ENCODE measurements at regions not wholly inside any gene's neighbourhood (a gene's known extent, or its start where the extent isn't known, plus 50 kb on each side); places are given as distances from the start of the nearest gene placed in this dataset.
"Not testable (repeated sequence)": the region's sequence is repeated elsewhere in the genome, so short reads cannot be mapped to it uniquely, and the experiment has no call there.

DNA sequence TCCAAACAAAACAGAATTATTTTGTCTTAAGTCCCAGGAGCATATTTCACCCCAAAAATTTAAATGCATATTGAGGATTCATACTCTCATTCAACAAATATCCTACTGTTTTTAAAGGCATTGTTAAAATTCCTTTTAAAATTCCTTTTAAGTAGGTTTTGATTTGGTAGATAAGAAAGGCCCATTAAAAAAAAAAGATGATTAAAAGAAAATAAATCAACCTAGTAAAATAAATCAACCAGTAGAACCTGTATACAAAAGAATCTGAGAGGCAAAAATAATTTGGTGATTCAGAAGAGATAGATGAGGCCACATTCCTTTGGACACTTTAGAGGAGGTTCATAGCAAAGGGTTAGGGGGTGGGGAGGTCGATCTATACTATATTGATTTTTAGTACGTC is 585.3 kb upstream of the TLE4 start:
- Histone ChIP-seq H3K27me3 (no peaks in the 10 kb centered on the region), H3K27ac (no peak overlapping the region), H3K9me3 (no peaks in the 10 kb centered on the region), H3K4me1 (no peaks in the 10 kb centered on the region), H3K36me3 (ENCODE audit: low read depth, missing control alignments) (no peaks in the 10 kb centered on the region), H3K4me3 (no peak overlapping the region)
- 80 to 82% methylated on average over 2 of the region's 2 CpGs for WGBS, 2 donors
- TF ChIP-seq POLR2A (IDR thresholded peaks at IDR 0.05), result no peak
- TF ChIP-seq, protein P1, sequence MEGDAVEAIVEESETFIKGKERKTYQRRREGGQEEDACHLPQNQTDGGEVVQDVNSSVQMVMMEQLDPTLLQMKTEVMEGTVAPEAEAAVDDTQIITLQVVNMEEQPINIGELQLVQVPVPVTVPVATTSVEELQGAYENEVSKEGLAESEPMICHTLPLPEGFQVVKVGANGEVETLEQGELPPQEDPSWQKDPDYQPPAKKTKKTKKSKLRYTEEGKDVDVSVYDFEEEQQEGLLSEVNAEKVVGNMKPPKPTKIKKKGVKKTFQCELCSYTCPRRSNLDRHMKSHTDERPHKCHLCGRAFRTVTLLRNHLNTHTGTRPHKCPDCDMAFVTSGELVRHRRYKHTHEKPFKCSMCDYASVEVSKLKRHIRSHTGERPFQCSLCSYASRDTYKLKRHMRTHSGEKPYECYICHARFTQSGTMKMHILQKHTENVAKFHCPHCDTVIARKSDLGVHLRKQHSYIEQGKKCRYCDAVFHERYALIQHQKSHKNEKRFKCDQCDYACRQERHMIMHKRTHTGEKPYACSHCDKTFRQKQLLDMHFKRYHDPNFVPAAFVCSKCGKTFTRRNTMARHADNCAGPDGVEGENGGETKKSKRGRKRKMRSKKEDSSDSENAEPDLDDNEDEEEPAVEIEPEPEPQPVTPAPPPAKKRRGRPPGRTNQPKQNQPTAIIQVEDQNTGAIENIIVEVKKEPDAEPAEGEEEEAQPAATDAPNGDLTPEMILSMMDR (IDR thresholded peaks at IDR 0.05), result no peak
- intact Hi-C loops (cut with DNase I; ENCODE audit: low total_unique reads), result no loop called here
- no peak for DNase-seq

DNA sequence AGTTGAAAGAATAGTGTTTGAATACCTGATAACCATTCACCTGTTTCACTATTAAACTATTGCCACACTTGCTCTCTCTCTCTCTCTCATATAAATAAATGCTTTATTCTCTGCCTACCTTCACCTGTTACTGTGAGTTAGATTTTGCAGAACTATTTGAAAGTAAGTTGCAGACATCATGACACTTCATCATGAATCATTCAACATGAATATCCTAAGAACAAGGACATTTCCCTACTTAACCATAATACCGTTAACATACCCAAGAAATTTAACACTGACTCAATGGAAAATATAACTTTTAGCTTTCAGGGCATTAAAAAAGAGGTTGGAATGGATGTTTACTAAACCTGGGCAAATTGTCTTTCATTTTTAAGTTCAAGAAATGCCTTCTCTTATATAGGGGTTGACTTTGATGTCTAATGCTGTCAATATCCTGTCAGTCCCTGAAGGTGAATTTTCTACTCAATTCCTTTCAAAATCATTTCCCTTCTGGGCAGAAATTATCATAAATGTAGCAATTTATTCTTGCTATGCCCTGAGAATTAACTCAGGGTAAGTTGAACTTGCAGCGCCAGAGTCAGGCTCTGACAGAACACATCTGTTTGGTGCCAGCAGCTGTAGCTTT is 582.6 kb upstream of the TLE4 start:
- no peak for TF ChIP-seq POLR2A (IDR thresholded peaks at IDR 0.05)
- TF ChIP-seq, protein P1 (IDR thresholded peaks at IDR 0.05), result no peak
- intact Hi-C loops (cut with DNase I; ENCODE audit: low total_unique reads), result no loop called here
- WGBS, 2 donors, result 84 to 87% methylated on average over 2 of the region's 2 CpGs
- no peak for DNase-seq
- Histone ChIP-seq H3K36me3 (ENCODE audit: low read depth, missing control alignments) (no peaks in the 10 kb centered on the region), H3K4me3 (no peak overlapping the region), H3K9me3 (no peaks in the 10 kb centered on the region), H3K4me1 (no peaks in the 10 kb centered on the region), H3K27me3 (no peaks in the 10 kb centered on the region), H3K27ac (no peak overlapping the region)

DNA sequence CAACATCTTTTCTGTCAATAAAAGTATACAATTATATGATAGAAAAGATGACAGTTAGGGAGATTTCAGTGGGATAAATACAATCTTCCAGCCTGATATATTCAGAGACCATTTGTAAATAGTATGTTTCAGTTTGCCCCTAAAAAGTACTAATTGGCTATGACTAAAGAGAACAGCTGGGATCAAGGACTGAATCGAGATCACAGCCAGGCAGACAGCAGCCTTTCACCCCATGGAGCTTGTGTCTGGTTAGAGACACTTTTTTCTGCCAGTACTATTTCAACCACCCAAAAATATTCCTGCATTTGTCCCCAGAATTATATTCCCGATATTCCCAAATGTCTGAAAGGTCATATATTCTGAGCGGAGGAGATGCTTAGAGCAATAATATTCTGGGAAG is 577.3 kb upstream of the TLE4 start:
- H3K36me3 ChIP-seq (ENCODE audit: low read depth, missing control alignments), result no peaks in the 10 kb centered on the region
- intact Hi-C loops (cut with DNase I; ENCODE audit: low total_unique reads), result no loop called here
- no peaks in the 10 kb centered on the region for H3K4me1 ChIP-seq
- DNase-seq, result no peak
- TF ChIP-seq, protein P1 (IDR thresholded peaks at IDR 0.05), result no peak
- no peak for TF ChIP-seq POLR2A (IDR thresholded peaks at IDR 0.05)
- H3K27ac ChIP-seq, result no peak overlapping the region
- no peaks in the 10 kb centered on the region for H3K9me3 ChIP-seq
- H3K27me3 ChIP-seq, result no peaks in the 10 kb centered on the region
- no peak overlapping the region for H3K4me3 ChIP-seq
- WGBS, 2 donors, result 49 to 65% methylated on average over 3 of the region's 3 CpGs

DNA sequence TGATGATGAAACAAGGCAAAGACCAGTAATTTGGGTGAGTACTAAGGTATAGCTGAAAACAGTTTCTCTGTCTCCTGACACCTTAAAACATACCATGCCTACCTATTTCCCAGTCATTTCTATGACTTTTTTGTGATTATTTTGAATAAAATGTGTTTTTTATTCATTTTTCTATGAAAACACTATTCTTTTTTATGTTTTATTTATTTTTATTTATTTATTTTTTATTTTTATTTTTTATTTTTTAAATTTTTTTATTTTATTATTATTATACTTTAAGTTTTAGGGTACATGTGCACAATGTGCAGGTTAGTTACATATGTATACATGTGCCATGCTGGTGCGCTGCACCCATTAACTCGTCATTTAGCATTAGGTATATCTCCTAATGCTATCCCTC is 576.8 kb upstream of the TLE4 start:
- H3K27me3 ChIP-seq; H3K4me1 ChIP-seq; H3K36me3 ChIP-seq (ENCODE audit: low read depth, missing control alignments); DNase-seq; H3K4me3 ChIP-seq; H3K27ac ChIP-seq; H3K9me3 ChIP-seq; intact Hi-C loops (cut with DNase I; ENCODE audit: low total_unique reads): not testable (repeated sequence)
- WGBS, 2 donors, result 95 to 98% methylated on average over 2 of the region's 2 CpGs

DNA sequence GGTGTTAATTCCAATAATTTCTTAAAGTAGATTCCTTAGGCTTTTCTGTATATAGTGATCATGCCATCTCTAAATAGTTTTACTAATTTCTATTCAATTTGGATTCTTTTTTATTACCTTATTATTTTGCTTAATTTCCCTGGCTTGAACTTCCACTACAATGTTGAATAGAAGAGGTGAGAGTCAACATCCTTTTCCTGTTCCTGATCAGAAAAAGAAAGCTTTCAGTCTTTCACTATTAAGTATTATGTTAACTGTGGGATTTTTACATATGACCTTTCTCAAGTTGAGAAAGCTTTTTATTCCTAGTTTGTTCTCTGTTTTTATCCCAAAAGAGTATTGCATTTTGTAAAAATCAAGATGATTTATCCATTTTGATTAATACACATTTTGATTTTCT is 574.5 kb upstream of the TLE4 start:
- intact Hi-C loops (cut with DNase I; ENCODE audit: low total_unique reads), result no loop called here
- TF ChIP-seq POLR2A (IDR thresholded peaks at IDR 0.05), result no peak
- TF ChIP-seq, protein P1 (IDR thresholded peaks at IDR 0.05), result no peak
- no peaks in the 10 kb centered on the region for H3K4me1 ChIP-seq
- H3K27ac ChIP-seq, result no peak overlapping the region
- no peaks in the 10 kb centered on the region for H3K36me3 ChIP-seq (ENCODE audit: low read depth, missing control alignments)
- H3K27me3 ChIP-seq, result no peaks in the 10 kb centered on the region
- no peaks in the 10 kb centered on the region for H3K9me3 ChIP-seq
- DNase-seq, result no peak
- H3K4me3 ChIP-seq, result no peak overlapping the region

Measured in testis (tissue), 2 donors.